Erythroblast (primary cell): ENCODE measurements at regions not wholly inside any gene's neighbourhood (a gene's known extent, or its start where the extent isn't known, plus 50 kb on each side); places are given as distances from the start of the nearest gene placed in this dataset.

Experiments
- GATA1 ChIP-seq: IDR thresholded peaks from 2 replicates; pipeline ENCODE4 v1.6.1; 2011; ENCODE audit warnings: low read depth, mild to moderate bottlenecking, control low read depth, low read length, moderate library complexity
- POLR2A ChIP-seq: IDR thresholded peaks from 2 replicates; pipeline ENCODE4 v1.6.1; 2011; ENCODE audit warnings: mild to moderate bottlenecking, low read length

DNA sequence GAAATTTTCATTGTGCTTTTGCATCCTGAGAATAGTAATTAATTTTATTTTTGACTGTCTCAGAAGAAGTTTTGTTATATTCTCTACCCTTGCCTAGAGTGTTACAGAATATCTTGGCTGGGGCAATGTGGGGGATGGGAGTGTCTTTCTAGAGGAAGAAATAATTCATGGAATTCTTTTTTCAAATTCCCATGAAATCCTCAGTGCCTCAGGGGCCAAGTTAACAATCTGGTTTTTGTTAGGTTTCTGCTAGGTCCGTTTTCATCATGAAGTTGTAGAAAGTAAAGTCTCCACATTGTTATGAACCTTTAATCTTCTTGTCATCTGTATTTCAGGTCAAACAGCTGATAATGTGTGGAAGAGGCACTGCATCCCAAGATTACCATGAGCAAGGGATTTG is 145.6 kb upstream of the GYPC start:
- TF ChIP-seq POLR2A (no peak), GATA1 (no peak)
